ENCODE measurements at regions not wholly inside any gene's neighbourhood (a gene's known extent, or its start where the extent isn't known, plus 50 kb on each side); places are given as distances from the start of the nearest gene placed in this dataset.

GRCh38 chr9:115943431-115944165 lies 210.0 kb upstream of the PAPPA start:
- peaks cover 21 to 24% of the 10 kb centered on the region in 2 donors for H3K9me3 Mint-ChIP-seq
- no peak overlapping the region for H3K4me3 ChIP-seq (ENCODE audit: low read length)
- no peaks in the 10 kb centered on the region for H3K27me3 ChIP-seq (ENCODE audit: control insufficient read depth, insufficient read depth, low read length)
- H3K4me1 Mint-ChIP-seq = no peaks in the 10 kb centered on the region
- H3K36me3 ChIP-seq (ENCODE audit: control insufficient read depth, insufficient read depth, low read length) = no peaks in the 10 kb centered on the region
- no peak overlapping the region for H3K27ac Mint-ChIP-seq
- no peaks in the 10 kb centered on the region for H3K36me3 Mint-ChIP-seq
- ATAC-seq (no peak), DNase-seq (no peak)
- no peak overlapping the region for H3K4me3 Mint-ChIP-seq
- no peak overlapping the region for H3K27ac ChIP-seq (ENCODE audit: low read length)
- TF ChIP-seq, protein P1, sequence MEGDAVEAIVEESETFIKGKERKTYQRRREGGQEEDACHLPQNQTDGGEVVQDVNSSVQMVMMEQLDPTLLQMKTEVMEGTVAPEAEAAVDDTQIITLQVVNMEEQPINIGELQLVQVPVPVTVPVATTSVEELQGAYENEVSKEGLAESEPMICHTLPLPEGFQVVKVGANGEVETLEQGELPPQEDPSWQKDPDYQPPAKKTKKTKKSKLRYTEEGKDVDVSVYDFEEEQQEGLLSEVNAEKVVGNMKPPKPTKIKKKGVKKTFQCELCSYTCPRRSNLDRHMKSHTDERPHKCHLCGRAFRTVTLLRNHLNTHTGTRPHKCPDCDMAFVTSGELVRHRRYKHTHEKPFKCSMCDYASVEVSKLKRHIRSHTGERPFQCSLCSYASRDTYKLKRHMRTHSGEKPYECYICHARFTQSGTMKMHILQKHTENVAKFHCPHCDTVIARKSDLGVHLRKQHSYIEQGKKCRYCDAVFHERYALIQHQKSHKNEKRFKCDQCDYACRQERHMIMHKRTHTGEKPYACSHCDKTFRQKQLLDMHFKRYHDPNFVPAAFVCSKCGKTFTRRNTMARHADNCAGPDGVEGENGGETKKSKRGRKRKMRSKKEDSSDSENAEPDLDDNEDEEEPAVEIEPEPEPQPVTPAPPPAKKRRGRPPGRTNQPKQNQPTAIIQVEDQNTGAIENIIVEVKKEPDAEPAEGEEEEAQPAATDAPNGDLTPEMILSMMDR (IDR thresholded peaks at IDR 0.05) = no peak
- H3K27me3 Mint-ChIP-seq (ENCODE audit: low read depth in 2 of 2) = no peaks in the 10 kb centered on the region
- H3K9me3 ChIP-seq (ENCODE audit: control insufficient read depth, insufficient read depth, low read length) = no peaks in the 10 kb centered on the region
- intact Hi-C loops (cut with micrococcal nuclease) = no loop called here
- H3K4me1 ChIP-seq (ENCODE audit: control insufficient read depth, insufficient read depth, low read length) = no peaks in the 10 kb centered on the region

- Mint-ChIP-seq H3K4me1 (no peaks in the 10 kb centered on the region), H3K27ac (no peak overlapping the region), H3K27me3 (ENCODE audit: low read depth in 2 of 2) (no peaks in the 10 kb centered on the region), H3K36me3 (no peaks in the 10 kb centered on the region), H3K9me3 (peaks cover 18 to 25% of the 10 kb centered on the region in 2 donors), H3K4me3 (no peak overlapping the region)
- no peak overlapping the region for H3K27ac ChIP-seq (ENCODE audit: low read length)
- H3K4me1 ChIP-seq (ENCODE audit: control insufficient read depth, insufficient read depth, low read length) = no peaks in the 10 kb centered on the region
- H3K4me3 ChIP-seq (ENCODE audit: low read length) = no peak overlapping the region
- no peak for ATAC-seq
- DNase-seq = no peak
- H3K27me3 ChIP-seq (ENCODE audit: control insufficient read depth, insufficient read depth, low read length) = no peaks in the 10 kb centered on the region
- intact Hi-C loops (cut with micrococcal nuclease) = no loop called here
- H3K9me3 ChIP-seq (ENCODE audit: control insufficient read depth, insufficient read depth, low read length) = no peaks in the 10 kb centered on the region
- TF ChIP-seq, protein P1 (IDR thresholded peaks at IDR 0.05) = no peak
- no peaks in the 10 kb centered on the region for H3K36me3 ChIP-seq (ENCODE audit: control insufficient read depth, insufficient read depth, low read length)
- WGBS (ENCODE audit: insufficient coverage) = 90% methylated on average over 10 of the region's 10 CpGs
Measured at GRCh38 chr9:115944166-115944948, 209.2 kb upstream of the PAPPA start.

DNA sequence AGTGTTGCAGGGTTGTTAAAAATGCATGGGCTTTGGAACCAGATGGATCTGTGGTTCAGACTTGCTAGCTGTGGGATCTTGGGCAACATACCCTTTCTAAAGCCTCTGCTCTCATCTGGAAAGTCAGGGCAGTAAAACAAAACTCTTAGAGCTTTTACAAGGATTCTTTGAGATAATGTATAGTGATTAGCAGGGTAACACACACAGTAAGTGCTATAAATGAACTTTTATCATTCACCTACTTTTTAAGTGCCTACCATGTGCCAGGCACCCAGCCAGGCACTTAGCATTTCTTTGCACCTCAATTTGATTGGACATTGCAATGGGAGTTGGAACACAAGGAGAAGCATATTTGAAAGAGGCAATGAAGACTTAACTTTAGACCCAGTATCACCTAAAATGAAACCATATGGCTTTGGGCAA lies 208.6 kb upstream of the PAPPA start:
- TF ChIP-seq, protein P1 (IDR thresholded peaks at IDR 0.05) = no peak
- Mint-ChIP-seq H3K27me3 (ENCODE audit: low read depth in 2 of 2) (no peaks in the 10 kb centered on the region), H3K27ac (no peak overlapping the region), H3K36me3 (no peaks in the 10 kb centered on the region), H3K9me3 (peaks cover 16 to 23% of the 10 kb centered on the region in 2 donors), H3K4me3 (no peak overlapping the region), H3K4me1 (no peaks in the 10 kb centered on the region)
- intact Hi-C loops (cut with micrococcal nuclease) = no loop called here
- Histone ChIP-seq H3K9me3 (ENCODE audit: control insufficient read depth, insufficient read depth, low read length) (no peaks in the 10 kb centered on the region), H3K27me3 (ENCODE audit: control insufficient read depth, insufficient read depth, low read length) (no peaks in the 10 kb centered on the region), H3K4me1 (ENCODE audit: control insufficient read depth, insufficient read depth, low read length) (no peaks in the 10 kb centered on the region), H3K4me3 (ENCODE audit: low read length) (no peak overlapping the region), H3K27ac (ENCODE audit: low read length) (no peak overlapping the region), H3K36me3 (ENCODE audit: control insufficient read depth, insufficient read depth, low read length) (no peaks in the 10 kb centered on the region)
- DNase-seq = no peak
- no peak for ATAC-seq

Measured in natural killer cell (primary cell).